GM23338 (cell line): ENCODE measurements at regions not wholly inside any gene's neighbourhood (a gene's known extent, or its start where the extent isn't known, plus 50 kb on each side); places are given as distances from the start of the nearest gene placed in this dataset.

Experiments
- ATAC-seq: fragments of 200-7000 bp; cut with Tn5 transposase; 3 replicates; pipeline ENCODE4 v1.9.1; 2020
- DNase-seq: peaks from one replicate; pipeline ENCODE4 v3.0.0-alpha.2; 2015; ENCODE audit warnings: low spot score
- H2AFZ ChIP-seq: fragments of 200-600 bp; sonication (generic); 2 replicates; pipeline ENCODE4 v1.8.0; 2016; ENCODE audit warnings: antibody characterized with exemption, mild to moderate bottlenecking, moderate library complexity
- H3F3A ChIP-seq: fragments of 200-600 bp; sonication (generic); replicated peaks from 2 replicates; pipeline ENCODE4 v1.8.0; 2017; ENCODE audit warnings: antibody characterized with exemption, mixed run types, low read depth
- H3K27ac ChIP-seq: fragments of 200-600 bp; sonication (generic); 2 replicates; pipeline ENCODE4 v1.6.1; 2016; ENCODE audit warnings: low read depth
- H3K27me3 ChIP-seq: fragments of 200-600 bp; sonication (generic); 2 replicates; pipeline ENCODE4 v1.8.0; 2016; ENCODE audit warnings: mild to moderate bottlenecking, mixed run types, moderate library complexity; ENCODE audit not compliant: insufficient read depth
- H3K36me3 ChIP-seq: fragments of 200-600 bp; sonication (generic); 2 replicates; pipeline ENCODE4 v1.8.0; 2016; ENCODE audit warnings: mild to moderate bottlenecking; ENCODE audit not compliant: insufficient read depth
- H3K4me1 ChIP-seq: fragments of 200-600 bp; sonication (generic); 2 replicates; pipeline ENCODE4 v1.8.0; 2016; ENCODE audit warnings: mild to moderate bottlenecking, moderate library complexity; ENCODE audit not compliant: insufficient read depth
- H3K4me2 ChIP-seq: fragments of 200-600 bp; sonication (generic); 2 replicates; pipeline ENCODE4 v1.7.1; 2017; ENCODE audit warnings: mixed run types
- H3K4me3 ChIP-seq: fragments of 200-600 bp; sonication (generic); 2 replicates; pipeline ENCODE4 v1.6.1; 2016; ENCODE audit warnings: mixed run types
- H3K79me2 ChIP-seq: fragments of 200-600 bp; sonication (generic); replicated peaks from 2 replicates; pipeline ENCODE4 v1.8.0; 2017; ENCODE audit warnings: mild to moderate bottlenecking; ENCODE audit not compliant: insufficient read depth
- H3K9me2 ChIP-seq: fragments of 200-600 bp; sonication (generic); 2 replicates; pipeline ENCODE4 v1.8.0; 2017; ENCODE audit not compliant: insufficient read depth
- H4K20me1 ChIP-seq: fragments of 200-600 bp; sonication (generic); replicated peaks from 2 replicates; pipeline ENCODE4 v1.8.0; 2017; ENCODE audit warnings: mild to moderate bottlenecking; ENCODE audit not compliant: insufficient read depth
- H3K27ac Mint-ChIP-seq: 2 replicates; pipeline ENCODE4 v1.8.0; 2020; ENCODE audit warnings: inconsistent platforms, mild to moderate bottlenecking, moderate library complexity, mixed read lengths
- H3K27me3 Mint-ChIP-seq: 3 replicates; pipeline ENCODE4 v1.8.0; 2022; ENCODE audit warnings: low read depth, mild to moderate bottlenecking, moderate library complexity, mixed read lengths, inconsistent platforms; ENCODE audit not compliant: insufficient read depth, poor library complexity
- H3K36me3 Mint-ChIP-seq: 3 replicates; pipeline ENCODE4 v1.8.0; 2021; ENCODE audit warnings: low read depth, mild to moderate bottlenecking, inconsistent platforms, moderate library complexity, mixed read lengths
- H3K4me1 Mint-ChIP-seq: 3 replicates; pipeline ENCODE4 v1.8.0; 2020; ENCODE audit warnings: mild to moderate bottlenecking, inconsistent platforms, mixed read lengths
- H3K4me3 Mint-ChIP-seq: 3 replicates; pipeline ENCODE4 v1.8.0; 2021; ENCODE audit warnings: moderate library complexity, mild to moderate bottlenecking, inconsistent platforms, mixed read lengths
- H3K9me3 Mint-ChIP-seq: 3 replicates; pipeline ENCODE4 v1.8.0; 2020; ENCODE audit warnings: moderate library complexity, mild to moderate bottlenecking, inconsistent platforms, mixed read lengths
- CREB1 ChIP-seq: fragments of 250-450 bp; sonication (Bioruptor Pico); IDR thresholded peaks from 2 replicates; pipeline ENCODE4 v1.5.0; 2020; ENCODE audit warnings: low read depth, mild to moderate bottlenecking, moderate library complexity
- EZH2phosphoT487 ChIP-seq: fragments of 200-600 bp; sonication (generic); IDR thresholded peaks from one replicate; pipeline ENCODE4 v1.8.1; 2018; ENCODE audit warnings: antibody characterized with exemption; ENCODE audit not compliant: unreplicated experiment
- JUNB ChIP-seq: IDR thresholded peaks from one replicate; pipeline ENCODE4 v1.6.1; 2016; ENCODE audit warnings: antibody characterized with exemption; ENCODE audit not compliant: unreplicated experiment
- NANOG ChIP-seq: IDR thresholded peaks from 2 replicates; pipeline ENCODE4 v1.6.1; 2016; ENCODE audit warnings: antibody characterized with exemption, borderline replicate concordance
- ZNF114 ChIP-seq: fragments of 250-450 bp; sonication (Bioruptor Pico); IDR thresholded peaks from 2 replicates; pipeline ENCODE4 v1.5.0; 2020; ENCODE audit warnings: mild to moderate bottlenecking, moderate library complexity
- ZNF331 ChIP-seq: fragments of 250-450 bp; sonication (Bioruptor Pico); IDR thresholded peaks from 2 replicates; pipeline ENCODE4 v1.5.0; 2020; ENCODE audit warnings: low read depth, mild to moderate bottlenecking, moderate library complexity
- TF ChIP-seq, protein P1 (sequence below): IDR thresholded peaks from 2 replicates; pipeline ENCODE4 v1.6.1; 2016; ENCODE audit warnings: antibody characterized with exemption
- TF ChIP-seq, protein P2 (sequence below): fragments of 250-450 bp; sonication (Bioruptor Pico); IDR thresholded peaks from 2 replicates; pipeline ENCODE4 v1.5.0; 2020; ENCODE audit warnings: mild to moderate bottlenecking, moderate library complexity

DNA sequence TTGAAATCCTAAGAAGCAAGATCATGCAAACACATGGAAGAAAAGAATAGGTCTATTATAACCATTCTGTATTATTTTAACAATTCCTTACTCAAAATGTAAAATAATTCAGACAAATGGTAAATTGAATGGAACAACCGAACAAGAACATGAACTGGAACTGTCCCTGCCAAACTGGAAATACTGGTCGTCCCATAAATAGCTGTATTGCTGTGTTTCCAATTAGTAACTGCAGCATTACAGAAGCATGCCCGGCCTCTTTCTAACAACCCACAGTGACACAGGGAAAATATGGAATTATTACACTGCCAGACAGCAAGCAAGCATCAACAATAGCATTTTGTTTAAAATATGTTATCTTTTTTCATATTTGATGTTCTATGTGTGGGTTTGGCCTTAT lies 1138.5 kb upstream of the PHF14 start:
- Histone ChIP-seq H3K27ac (no peak overlapping the region), H3K9me2 (no peaks in the 10 kb centered on the region), H4K20me1 (no peaks in the 10 kb centered on the region), H3K79me2 (no peaks in the 10 kb centered on the region), H3F3A (no peaks in the 10 kb centered on the region), H3K36me3 (no peaks in the 10 kb centered on the region), H3K4me2 (no peak overlapping the region), H2AFZ (no peak overlapping the region), H3K4me1 (no peaks in the 10 kb centered on the region), H3K4me3 (no peak overlapping the region), H3K27me3 (no peaks in the 10 kb centered on the region)
- H3K27me3 Mint-ChIP-seq, result no peaks in the 10 kb centered on the region
- no peak for TF ChIP-seq CREB1 (CRISPR knock-in tag)
- no peak for TF ChIP-seq ZNF114
- TF ChIP-seq JUNB, result no peak
- TF ChIP-seq, protein P1, sequence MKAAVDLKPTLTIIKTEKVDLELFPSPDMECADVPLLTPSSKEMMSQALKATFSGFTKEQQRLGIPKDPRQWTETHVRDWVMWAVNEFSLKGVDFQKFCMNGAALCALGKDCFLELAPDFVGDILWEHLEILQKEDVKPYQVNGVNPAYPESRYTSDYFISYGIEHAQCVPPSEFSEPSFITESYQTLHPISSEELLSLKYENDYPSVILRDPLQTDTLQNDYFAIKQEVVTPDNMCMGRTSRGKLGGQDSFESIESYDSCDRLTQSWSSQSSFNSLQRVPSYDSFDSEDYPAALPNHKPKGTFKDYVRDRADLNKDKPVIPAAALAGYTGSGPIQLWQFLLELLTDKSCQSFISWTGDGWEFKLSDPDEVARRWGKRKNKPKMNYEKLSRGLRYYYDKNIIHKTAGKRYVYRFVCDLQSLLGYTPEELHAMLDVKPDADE, result no peak
- no peak for TF ChIP-seq ZNF331
- TF ChIP-seq NANOG, result no peak
- TF ChIP-seq, protein P2, sequence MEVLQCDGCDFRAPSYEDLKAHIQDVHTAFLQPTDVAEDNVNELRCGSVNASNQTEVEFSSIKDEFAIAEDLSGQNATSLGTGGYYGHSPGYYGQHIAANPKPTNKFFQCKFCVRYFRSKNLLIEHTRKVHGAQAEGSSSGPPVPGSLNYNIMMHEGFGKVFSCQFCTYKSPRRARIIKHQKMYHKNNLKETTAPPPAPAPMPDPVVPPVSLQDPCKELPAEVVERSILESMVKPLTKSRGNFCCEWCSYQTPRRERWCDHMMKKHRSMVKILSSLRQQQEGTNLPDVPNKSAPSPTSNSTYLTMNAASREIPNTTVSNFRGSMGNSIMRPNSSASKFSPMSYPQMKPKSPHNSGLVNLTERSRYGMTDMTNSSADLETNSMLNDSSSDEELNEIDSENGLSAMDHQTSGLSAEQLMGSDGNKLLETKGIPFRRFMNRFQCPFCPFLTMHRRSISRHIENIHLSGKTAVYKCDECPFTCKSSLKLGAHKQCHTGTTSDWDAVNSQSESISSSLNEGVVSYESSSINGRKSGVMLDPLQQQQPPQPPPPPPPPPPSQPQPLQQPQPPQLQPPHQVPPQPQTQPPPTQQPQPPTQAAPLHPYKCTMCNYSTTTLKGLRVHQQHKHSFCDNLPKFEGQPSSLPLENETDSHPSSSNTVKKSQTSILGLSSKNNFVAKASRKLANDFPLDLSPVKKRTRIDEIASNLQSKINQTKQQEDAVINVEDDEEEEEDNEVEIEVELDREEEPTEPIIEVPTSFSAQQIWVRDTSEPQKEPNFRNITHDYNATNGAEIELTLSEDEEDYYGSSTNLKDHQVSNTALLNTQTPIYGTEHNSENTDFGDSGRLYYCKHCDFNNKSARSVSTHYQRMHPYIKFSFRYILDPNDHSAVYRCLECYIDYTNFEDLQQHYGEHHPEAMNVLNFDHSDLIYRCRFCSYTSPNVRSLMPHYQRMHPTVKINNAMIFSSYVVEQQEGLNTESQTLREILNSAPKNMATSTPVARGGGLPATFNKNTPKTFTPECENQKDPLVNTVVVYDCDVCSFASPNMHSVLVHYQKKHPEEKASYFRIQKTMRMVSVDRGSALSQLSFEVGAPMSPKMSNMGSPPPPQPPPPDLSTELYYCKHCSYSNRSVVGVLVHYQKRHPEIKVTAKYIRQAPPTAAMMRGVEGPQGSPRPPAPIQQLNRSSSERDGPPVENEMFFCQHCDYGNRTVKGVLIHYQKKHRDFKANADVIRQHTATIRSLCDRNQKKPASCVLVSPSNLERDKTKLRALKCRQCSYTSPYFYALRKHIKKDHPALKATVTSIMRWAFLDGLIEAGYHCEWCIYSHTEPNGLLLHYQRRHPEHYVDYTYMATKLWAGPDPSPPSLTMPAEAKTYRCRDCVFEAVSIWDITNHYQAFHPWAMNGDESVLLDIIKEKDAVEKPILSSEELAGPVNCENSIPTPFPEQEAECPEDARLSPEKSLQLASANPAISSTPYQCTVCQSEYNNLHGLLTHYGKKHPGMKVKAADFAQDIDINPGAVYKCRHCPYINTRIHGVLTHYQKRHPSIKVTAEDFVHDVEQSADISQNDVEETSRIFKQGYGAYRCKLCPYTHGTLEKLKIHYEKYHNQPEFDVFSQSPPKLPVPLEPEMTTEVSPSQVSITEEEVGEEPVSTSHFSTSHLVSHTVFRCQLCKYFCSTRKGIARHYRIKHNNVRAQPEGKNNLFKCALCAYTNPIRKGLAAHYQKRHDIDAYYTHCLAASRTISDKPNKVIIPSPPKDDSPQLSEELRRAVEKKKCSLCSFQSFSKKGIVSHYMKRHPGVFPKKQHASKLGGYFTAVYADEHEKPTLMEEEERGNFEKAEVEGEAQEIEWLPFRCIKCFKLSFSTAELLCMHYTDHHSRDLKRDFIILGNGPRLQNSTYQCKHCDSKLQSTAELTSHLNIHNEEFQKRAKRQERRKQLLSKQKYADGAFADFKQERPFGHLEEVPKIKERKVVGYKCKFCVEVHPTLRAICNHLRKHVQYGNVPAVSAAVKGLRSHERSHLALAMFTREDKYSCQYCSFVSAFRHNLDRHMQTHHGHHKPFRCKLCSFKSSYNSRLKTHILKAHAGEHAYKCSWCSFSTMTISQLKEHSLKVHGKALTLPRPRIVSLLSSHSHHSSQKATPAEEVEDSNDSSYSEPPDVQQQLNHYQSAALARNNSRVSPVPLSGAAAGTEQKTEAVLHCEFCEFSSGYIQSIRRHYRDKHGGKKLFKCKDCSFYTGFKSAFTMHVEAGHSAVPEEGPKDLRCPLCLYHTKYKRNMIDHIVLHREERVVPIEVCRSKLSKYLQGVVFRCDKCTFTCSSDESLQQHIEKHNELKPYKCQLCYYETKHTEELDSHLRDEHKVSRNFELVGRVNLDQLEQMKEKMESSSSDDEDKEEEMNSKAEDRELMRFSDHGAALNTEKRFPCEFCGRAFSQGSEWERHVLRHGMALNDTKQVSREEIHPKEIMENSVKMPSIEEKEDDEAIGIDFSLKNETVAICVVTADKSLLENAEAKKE (CRISPR knock-in tag), result no peak
- TF ChIP-seq EZH2phosphoT487, result no peak
- ATAC-seq (no peak), DNase-seq (no peak)
- no peaks in the 10 kb centered on the region; the same call in 2 of the 3 replicates for H3K9me3 Mint-ChIP-seq
- H3K4me3 Mint-ChIP-seq, result no peak overlapping the region
- no peaks in the 10 kb centered on the region for H3K4me1 Mint-ChIP-seq
- H3K36me3 Mint-ChIP-seq, result no peaks in the 10 kb centered on the region
- no peak overlapping the region for H3K27ac Mint-ChIP-seq
